Activated CD8-positive, alpha-beta memory T cell treated with anti-CD3 and anti-CD28 coated beads for 1 hour (primary cell): ENCODE measurements at regions not wholly inside any gene's neighbourhood (a gene's known extent, or its start where the extent isn't known, plus 50 kb on each side); places are given as distances from the start of the nearest gene placed in this dataset.

Experiments used
- DNase-seq, 2 donors: peaks; one replicate each; pipeline ENCODE4 v3.0.0-alpha.2; 2020; ENCODE audit warnings: low read depth in 1 of 2; ENCODE audit errors: extremely low read depth in 1 of 2

GRCh38 chr5:175805256-175806011 lies 65.9 kb upstream of the CPLX2 start:
- no peak for DNase-seq

GRCh38 chr5:175808711-175809110 lies 62.7 kb upstream of the CPLX2 start:
- no peak for DNase-seq

GRCh38 chr5:175809531-175810121 lies 61.8 kb upstream of the CPLX2 start:
- DNase-seq, result no peak

GRCh38 chr5:175810457-175810856 lies 60.9 kb upstream of the CPLX2 start:
- no peak for DNase-seq

- DNase-seq, result no peak
Observed at GRCh38 chr5:175811589-175811988, 59.8 kb upstream of the CPLX2 start.

- DNase-seq, result no peak
Observed at GRCh38 chr5:175813943-175814630, 57.3 kb upstream of the CPLX2 start.

GRCh38 chr5:175814691-175815090 lies 56.7 kb upstream of the CPLX2 start:
- DNase-seq, result no peak

- no peak for DNase-seq
Observed at GRCh38 chr5:175815126-175815913, 56.1 kb upstream of the CPLX2 start.

GRCh38 chr5:175816348-175816747 lies 55.0 kb upstream of the CPLX2 start:
- no peak for DNase-seq

- DNase-seq, result no peak
Observed at GRCh38 chr5:175819090-175819425, 52.3 kb upstream of the CPLX2 start.

GRCh38 chr5:175820230-175820629 lies 51.1 kb upstream of the CPLX2 start:
- DNase-seq, result no peak
